ENCODE measurements at regions not wholly inside any gene's neighbourhood (a gene's known extent, or its start where the extent isn't known, plus 50 kb on each side); places are given as distances from the start of the nearest gene placed in this dataset.

- no peak for TF ChIP-seq CTCF (IDR thresholded peaks at IDR 0.05)
- TF ChIP-seq POLR2A (IDR thresholded peaks at IDR 0.05): no peak
Observed at GRCh38 chr10:130941886-130942285, 369.6 kb downstream of the TCERG1L start.
